Adrenal gland (tissue), 9 donors: ENCODE measurements at regions not wholly inside any gene's neighbourhood (a gene's known extent, or its start where the extent isn't known, plus 50 kb on each side); places are given as distances from the start of the nearest gene placed in this dataset.

ENCODE experiments used
- DNase-seq, 7 donors: peaks; one replicate each; pipeline ENCODE4 v3.0.0-alpha.2; 2019 to 2020
- H3K27ac ChIP-seq, 5 donors: fragments of 200-600 bp; sonication (generic) in 4 of 5; 1 replicate in 3 of 5; 2 replicates in 2 of 5; pipeline versions ENCODE4 v1.5.1 to v1.8.0; 2016 to 2020; ENCODE audit warnings: mild to moderate bottlenecking in 1 of 5
- H3K27me3 ChIP-seq: fragments of 200-600 bp; 2 replicates; pipeline ENCODE4 v1.8.0; 2021
- H3K36me3 ChIP-seq, 2 donors: fragments of 200-600 bp; replicated peaks in 1 of 2; 1 replicate in 1 of 2; 2 replicates in 1 of 2; pipeline versions ENCODE4 v1.5.1 to v1.8.0; 2018 to 2022
- H3K4me1 ChIP-seq, 2 donors: fragments of 200-600 bp; replicated peaks in 1 of 2; 1 replicate in 1 of 2; 2 replicates in 1 of 2; pipeline versions ENCODE4 v1.5.1 to v1.8.0; 2018 to 2021
- H3K4me3 ChIP-seq, 4 donors: fragments of 200-600 bp; sonication (generic) in 3 of 4; one replicate each; pipeline ENCODE4 v1.5.1; 2016 to 2018
- H3K9me3 ChIP-seq, 3 donors: fragments of 200-600 bp; sonication (generic) in 1 of 3; replicated peaks in 1 of 3; 1 replicate in 2 of 3; 2 replicates in 1 of 3; pipeline versions ENCODE4 v1.5.1 to v1.8.0; 2016 to 2021
- POLR2A ChIP-seq, 2 donors: fragments of 450-650 bp; IDR thresholded peaks; one replicate each; pipeline ENCODE4 v1.6.1; 2017; ENCODE audit warnings: antibody characterized with exemption in 2 of 2, mild to moderate bottlenecking in 2 of 2, moderate library complexity in 1 of 2
- WGBS, 4 donors: extraction: QIAGEN DNeasy Blood & Tissue Kit in 2 of 4; methylation state at CpG; one replicate each; pipeline versions ENCODE4 v1.1.5 to v1.1.7; 2013 to 2017; 5-methylcytosine and 5-hydroxymethylcytosine counted together
- intact Hi-C, 2 donors: fragments of 100-400 bp; cut with DNase I; formaldehyde crosslinking; loops; one replicate each; pipeline versions ENCODE4 v1.14.1 to v1.15.0; 2022 to 2023
- TF ChIP-seq, protein P1 (sequence below), 6 experiments: fragments of 450-650 bp in 4 of 6; fragments of 200-600 bp in 2 of 6; sonication (generic) in 1 of 6; IDR thresholded peaks; 1 replicate in 5 of 6; 2 replicates in 1 of 6; pipeline versions ENCODE4 v1.5.1 to v1.8.0; 2016 to 2021; ENCODE audit warnings: antibody characterized with exemption in 6 of 6, mild to moderate bottlenecking in 2 of 6, moderate library complexity in 1 of 6
- donor health status: healthy with polysubstance abuse.
- donor health status: Bipolar disorder and iron deficiency.
- donor health status: DM: yes; HTN: yes; CAD: no.
- donor health status: DM: no; HTN: no; CAD: no.
- donor health status: DM: no; HTN: no; CAD: no.

- Histone ChIP-seq H3K27ac (no peak overlapping the region), H3K27me3 (no peaks in the 10 kb centered on the region), H3K9me3 (no peaks in the 10 kb centered on the region), H3K4me3 (no peak overlapping the region), H3K36me3 (no peaks in the 10 kb centered on the region), H3K4me1 (no peaks in the 10 kb centered on the region)
- TF ChIP-seq, protein P1, sequence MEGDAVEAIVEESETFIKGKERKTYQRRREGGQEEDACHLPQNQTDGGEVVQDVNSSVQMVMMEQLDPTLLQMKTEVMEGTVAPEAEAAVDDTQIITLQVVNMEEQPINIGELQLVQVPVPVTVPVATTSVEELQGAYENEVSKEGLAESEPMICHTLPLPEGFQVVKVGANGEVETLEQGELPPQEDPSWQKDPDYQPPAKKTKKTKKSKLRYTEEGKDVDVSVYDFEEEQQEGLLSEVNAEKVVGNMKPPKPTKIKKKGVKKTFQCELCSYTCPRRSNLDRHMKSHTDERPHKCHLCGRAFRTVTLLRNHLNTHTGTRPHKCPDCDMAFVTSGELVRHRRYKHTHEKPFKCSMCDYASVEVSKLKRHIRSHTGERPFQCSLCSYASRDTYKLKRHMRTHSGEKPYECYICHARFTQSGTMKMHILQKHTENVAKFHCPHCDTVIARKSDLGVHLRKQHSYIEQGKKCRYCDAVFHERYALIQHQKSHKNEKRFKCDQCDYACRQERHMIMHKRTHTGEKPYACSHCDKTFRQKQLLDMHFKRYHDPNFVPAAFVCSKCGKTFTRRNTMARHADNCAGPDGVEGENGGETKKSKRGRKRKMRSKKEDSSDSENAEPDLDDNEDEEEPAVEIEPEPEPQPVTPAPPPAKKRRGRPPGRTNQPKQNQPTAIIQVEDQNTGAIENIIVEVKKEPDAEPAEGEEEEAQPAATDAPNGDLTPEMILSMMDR (IDR thresholded peaks at IDR 0.05) = no peak
- no peak for TF ChIP-seq POLR2A (IDR thresholded peaks at IDR 0.05)
- WGBS, 4 donors = 65 to 83% (median 74%) methylated on average over 1 to 3 of the region's 3 CpGs
- intact Hi-C loops = no loop called here
- no peak for DNase-seq
Measured at GRCh38 chrX:8873956-8874355, 72.8 kb upstream of the FAM9A start.

DNA sequence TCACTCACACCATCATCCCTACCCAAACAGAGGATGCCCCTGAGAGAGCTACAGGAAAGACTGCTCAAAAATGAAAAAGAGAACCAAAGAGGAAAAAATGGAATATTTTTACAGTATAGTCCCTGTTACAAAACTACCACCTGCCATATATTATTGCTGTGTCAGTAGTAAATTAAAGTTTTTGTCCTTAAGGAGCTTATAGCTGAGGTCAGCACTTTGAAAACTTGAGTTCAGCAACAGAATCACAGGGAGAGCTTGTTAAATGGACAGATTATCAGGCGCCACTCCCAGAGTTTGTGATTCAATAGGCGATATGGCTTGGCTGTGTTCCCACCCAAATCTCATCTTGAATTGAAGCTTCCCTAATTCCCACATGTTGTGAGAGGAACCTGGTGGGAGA is 71.9 kb upstream of the FAM9A start:
- no peak overlapping the region for H3K27ac ChIP-seq
- WGBS, 4 donors = 82 to 95% (median 91%) methylated on average over 2 of the region's 2 CpGs
- H3K27me3 ChIP-seq = no peaks in the 10 kb centered on the region
- no peaks in the 10 kb centered on the region for H3K36me3 ChIP-seq
- DNase-seq = no peak
- no peak overlapping the region for H3K4me3 ChIP-seq
- intact Hi-C loops = no loop called here
- no peaks in the 10 kb centered on the region for H3K4me1 ChIP-seq
- no peaks in the 10 kb centered on the region for H3K9me3 ChIP-seq
- TF ChIP-seq, protein P1 (IDR thresholded peaks at IDR 0.05) = no peak
- no peak for TF ChIP-seq POLR2A (IDR thresholded peaks at IDR 0.05)

GRCh38 chrX:8870411-8870810 is 69.2 kb upstream of the FAM9A start:
- H3K27ac ChIP-seq = no peak overlapping the region
- intact Hi-C loops = no loop called here
- H3K4me3 ChIP-seq = no peak overlapping the region
- no peak for TF ChIP-seq POLR2A (IDR thresholded peaks at IDR 0.05)
- TF ChIP-seq, protein P1 (IDR thresholded peaks at IDR 0.05) = no peak
- no peaks in the 10 kb centered on the region for H3K4me1 ChIP-seq
- no peaks in the 10 kb centered on the region for H3K36me3 ChIP-seq
- DNase-seq = no peak
- WGBS, 4 donors = 53 to 70% (median 60%) methylated on average over 3 of the region's 3 CpGs
- no peaks in the 10 kb centered on the region for H3K9me3 ChIP-seq
- H3K27me3 ChIP-seq = no peaks in the 10 kb centered on the region

DNA sequence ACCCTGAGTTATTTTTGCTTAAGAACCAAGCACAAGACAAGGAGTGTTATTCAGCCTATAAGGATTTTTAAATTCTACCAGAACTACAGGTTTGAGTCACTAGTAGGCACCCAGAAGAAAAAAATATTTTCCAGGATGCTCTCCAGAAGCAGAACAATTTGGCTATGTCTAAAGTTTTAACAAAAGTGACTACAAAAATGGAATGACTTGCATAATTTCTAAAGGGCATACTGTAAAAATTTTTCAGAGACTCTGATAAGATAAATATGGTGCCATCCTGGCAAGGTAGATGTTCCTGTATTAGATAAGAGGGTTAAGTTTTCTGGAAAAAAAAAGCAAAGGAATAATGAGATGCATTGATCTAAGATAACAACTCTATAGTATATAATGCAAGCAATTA is 68.6 kb upstream of the FAM9A start:
- TF ChIP-seq POLR2A (IDR thresholded peaks at IDR 0.05) = no peak
- intact Hi-C loops = no loop called here
- Histone ChIP-seq H3K36me3 (no peaks in the 10 kb centered on the region), H3K27me3 (no peaks in the 10 kb centered on the region), H3K9me3 (no peaks in the 10 kb centered on the region), H3K27ac (no peak overlapping the region), H3K4me3 (no peak overlapping the region), H3K4me1 (no peaks in the 10 kb centered on the region)
- no peak for DNase-seq

DNA sequence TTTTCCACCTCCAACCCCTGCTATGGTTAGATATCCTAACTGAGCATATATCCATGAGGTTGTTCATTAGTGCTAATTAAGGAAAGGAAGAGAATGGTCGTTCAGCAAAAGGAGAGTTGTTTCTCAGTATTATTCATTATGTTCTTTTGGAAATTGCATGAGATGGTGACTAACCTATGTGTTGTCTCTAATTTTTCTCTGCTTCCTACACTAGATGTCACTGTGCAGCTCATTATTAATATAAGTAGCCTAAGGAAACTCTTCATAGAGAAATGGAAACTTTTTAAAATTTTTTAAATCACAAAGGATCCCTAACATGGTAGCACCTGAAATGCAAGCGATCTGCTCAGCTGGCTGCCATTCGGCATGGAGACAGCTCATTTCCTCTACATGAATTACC is 67.7 kb upstream of the FAM9A start:
- Histone ChIP-seq H3K36me3 (no peaks in the 10 kb centered on the region), H3K4me3 (no peak overlapping the region), H3K27ac (no peak overlapping the region), H3K4me1 (no peaks in the 10 kb centered on the region), H3K27me3 (no peaks in the 10 kb centered on the region), H3K9me3 (no peaks in the 10 kb centered on the region)
- WGBS, 4 donors = 18 to 27% (median 19%) methylated on average over 3 of the region's 3 CpGs
- DNase-seq = no peak
- no peak for TF ChIP-seq POLR2A (IDR thresholded peaks at IDR 0.05)
- TF ChIP-seq, protein P1 (IDR thresholded peaks at IDR 0.05) = peak in 4 of 6 experiments; percentile 12 to 28 (median 23)
- intact Hi-C loops = no loop called here
